SK-N-SH (cell line): ENCODE measurements at regions not wholly inside any gene's neighbourhood (a gene's known extent, or its start where the extent isn't known, plus 50 kb on each side); places are given as distances from the start of the nearest gene placed in this dataset.

ENCODE experiments used
- EZH2phosphoT487 ChIP-seq: fragments of 200-600 bp; sonication (generic); IDR thresholded peaks from 2 replicates; pipeline ENCODE4 v1.6.1; 2017; ENCODE audit warnings: low read depth, mixed run types, mild to moderate bottlenecking, antibody characterized with exemption, moderate library complexity, borderline replicate concordance
- MEF2A ChIP-seq: IDR thresholded peaks from 2 replicates; pipeline ENCODE4 v1.4.0; 2012; ENCODE audit warnings: low read depth, borderline replicate concordance
- RFX5 ChIP-seq: IDR thresholded peaks from 2 replicates; pipeline ENCODE4 v1.6.1; 2012; ENCODE audit warnings: mild to moderate bottlenecking, improper control_type of control experiment, low read length
- SMC3 ChIP-seq: IDR thresholded peaks from 2 replicates; pipeline ENCODE4 v1.6.1; 2012; ENCODE audit warnings: low read depth, low read length, improper control_type of control experiment
- TAF1 ChIP-seq: IDR thresholded peaks from 2 replicates; pipeline ENCODE4 v1.6.1; 2012; ENCODE audit warnings: low read depth, mild to moderate bottlenecking, low read length, moderate library complexity, borderline replicate concordance
- YY1 ChIP-seq: IDR thresholded peaks from 2 replicates; pipeline ENCODE4 v1.4.0; 2012; ENCODE audit warnings: low read depth, mild to moderate bottlenecking
- TF ChIP-seq, protein P1 (sequence below): fragments of 200-600 bp; sonication (generic); IDR thresholded peaks from 2 replicates; pipeline ENCODE4 v1.6.1; 2017; ENCODE audit warnings: antibody characterized with exemption, mild to moderate bottlenecking, moderate library complexity
- TF ChIP-seq, protein P2 (sequence below): IDR thresholded peaks from 2 replicates; pipeline ENCODE4 v1.6.1; 2012; ENCODE audit warnings: mild to moderate bottlenecking, low read depth, low read length, moderate library complexity
- TF ChIP-seq, protein P3 (sequence below): fragments of 150-350 bp; IDR thresholded peaks from 2 replicates; pipeline ENCODE4 v1.6.1; 2017; ENCODE audit warnings: antibody characterized with exemption, low read length, low read depth, borderline replicate concordance

DNA sequence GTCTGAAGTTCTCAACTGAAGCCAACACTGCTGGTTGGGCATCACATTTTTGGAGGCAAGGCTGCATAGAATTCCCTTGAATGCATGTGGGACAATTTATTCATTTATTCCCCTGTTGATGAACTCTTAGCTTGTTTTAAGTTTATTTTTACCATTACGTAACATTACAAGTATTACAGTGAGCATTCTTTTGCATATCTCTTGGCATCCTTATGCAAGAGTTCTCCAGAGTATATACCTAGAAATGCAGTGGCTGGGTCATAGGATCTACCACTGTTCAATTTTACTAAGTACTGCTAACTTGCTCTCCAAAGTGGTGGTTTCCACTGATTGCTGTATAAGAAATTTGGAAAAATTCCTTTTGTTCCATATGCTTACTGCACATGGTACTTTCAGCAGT, 66.5 kb downstream of the UCHL1 start:
- TF ChIP-seq, protein P1, sequence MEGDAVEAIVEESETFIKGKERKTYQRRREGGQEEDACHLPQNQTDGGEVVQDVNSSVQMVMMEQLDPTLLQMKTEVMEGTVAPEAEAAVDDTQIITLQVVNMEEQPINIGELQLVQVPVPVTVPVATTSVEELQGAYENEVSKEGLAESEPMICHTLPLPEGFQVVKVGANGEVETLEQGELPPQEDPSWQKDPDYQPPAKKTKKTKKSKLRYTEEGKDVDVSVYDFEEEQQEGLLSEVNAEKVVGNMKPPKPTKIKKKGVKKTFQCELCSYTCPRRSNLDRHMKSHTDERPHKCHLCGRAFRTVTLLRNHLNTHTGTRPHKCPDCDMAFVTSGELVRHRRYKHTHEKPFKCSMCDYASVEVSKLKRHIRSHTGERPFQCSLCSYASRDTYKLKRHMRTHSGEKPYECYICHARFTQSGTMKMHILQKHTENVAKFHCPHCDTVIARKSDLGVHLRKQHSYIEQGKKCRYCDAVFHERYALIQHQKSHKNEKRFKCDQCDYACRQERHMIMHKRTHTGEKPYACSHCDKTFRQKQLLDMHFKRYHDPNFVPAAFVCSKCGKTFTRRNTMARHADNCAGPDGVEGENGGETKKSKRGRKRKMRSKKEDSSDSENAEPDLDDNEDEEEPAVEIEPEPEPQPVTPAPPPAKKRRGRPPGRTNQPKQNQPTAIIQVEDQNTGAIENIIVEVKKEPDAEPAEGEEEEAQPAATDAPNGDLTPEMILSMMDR: no peak
- TF ChIP-seq RFX5 (no peak), SMC3 (no peak), EZH2phosphoT487 (no peak), YY1 (no peak), MEF2A (no peak), TAF1 (no peak)
- TF ChIP-seq, protein P2, sequence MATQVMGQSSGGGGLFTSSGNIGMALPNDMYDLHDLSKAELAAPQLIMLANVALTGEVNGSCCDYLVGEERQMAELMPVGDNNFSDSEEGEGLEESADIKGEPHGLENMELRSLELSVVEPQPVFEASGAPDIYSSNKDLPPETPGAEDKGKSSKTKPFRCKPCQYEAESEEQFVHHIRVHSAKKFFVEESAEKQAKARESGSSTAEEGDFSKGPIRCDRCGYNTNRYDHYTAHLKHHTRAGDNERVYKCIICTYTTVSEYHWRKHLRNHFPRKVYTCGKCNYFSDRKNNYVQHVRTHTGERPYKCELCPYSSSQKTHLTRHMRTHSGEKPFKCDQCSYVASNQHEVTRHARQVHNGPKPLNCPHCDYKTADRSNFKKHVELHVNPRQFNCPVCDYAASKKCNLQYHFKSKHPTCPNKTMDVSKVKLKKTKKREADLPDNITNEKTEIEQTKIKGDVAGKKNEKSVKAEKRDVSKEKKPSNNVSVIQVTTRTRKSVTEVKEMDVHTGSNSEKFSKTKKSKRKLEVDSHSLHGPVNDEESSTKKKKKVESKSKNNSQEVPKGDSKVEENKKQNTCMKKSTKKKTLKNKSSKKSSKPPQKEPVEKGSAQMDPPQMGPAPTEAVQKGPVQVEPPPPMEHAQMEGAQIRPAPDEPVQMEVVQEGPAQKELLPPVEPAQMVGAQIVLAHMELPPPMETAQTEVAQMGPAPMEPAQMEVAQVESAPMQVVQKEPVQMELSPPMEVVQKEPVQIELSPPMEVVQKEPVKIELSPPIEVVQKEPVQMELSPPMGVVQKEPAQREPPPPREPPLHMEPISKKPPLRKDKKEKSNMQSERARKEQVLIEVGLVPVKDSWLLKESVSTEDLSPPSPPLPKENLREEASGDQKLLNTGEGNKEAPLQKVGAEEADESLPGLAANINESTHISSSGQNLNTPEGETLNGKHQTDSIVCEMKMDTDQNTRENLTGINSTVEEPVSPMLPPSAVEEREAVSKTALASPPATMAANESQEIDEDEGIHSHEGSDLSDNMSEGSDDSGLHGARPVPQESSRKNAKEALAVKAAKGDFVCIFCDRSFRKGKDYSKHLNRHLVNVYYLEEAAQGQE: no peak
- TF ChIP-seq, protein P3, sequence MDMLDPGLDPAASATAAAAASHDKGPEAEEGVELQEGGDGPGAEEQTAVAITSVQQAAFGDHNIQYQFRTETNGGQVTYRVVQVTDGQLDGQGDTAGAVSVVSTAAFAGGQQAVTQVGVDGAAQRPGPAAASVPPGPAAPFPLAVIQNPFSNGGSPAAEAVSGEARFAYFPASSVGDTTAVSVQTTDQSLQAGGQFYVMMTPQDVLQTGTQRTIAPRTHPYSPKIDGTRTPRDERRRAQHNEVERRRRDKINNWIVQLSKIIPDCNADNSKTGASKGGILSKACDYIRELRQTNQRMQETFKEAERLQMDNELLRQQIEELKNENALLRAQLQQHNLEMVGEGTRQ: no peak
